Left ventricle myocardium inferior (tissue), 1 donor: ENCODE measurements at regions not wholly inside any gene's neighbourhood (a gene's known extent, or its start where the extent isn't known, plus 50 kb on each side); places are given as distances from the start of the nearest gene placed in this dataset.

Source experiments
- DNase-seq: peaks from one replicate; pipeline ENCODE4 v3.0.0-alpha.2; 2020
- H3K27ac ChIP-seq: fragments of 200-600 bp; replicated peaks from 2 replicates; pipeline ENCODE4 v1.8.0; 2021
- H3K27me3 ChIP-seq: fragments of 200-600 bp; 2 replicates; pipeline ENCODE4 v1.8.0; 2021; ENCODE audit warnings: low read depth
- H3K36me3 ChIP-seq: fragments of 200-600 bp; 2 replicates; pipeline ENCODE4 v1.8.0; 2021
- H3K4me1 ChIP-seq: fragments of 200-600 bp; 2 replicates; pipeline ENCODE4 v1.8.0; 2021
- H3K4me3 ChIP-seq: fragments of 200-600 bp; 2 replicates; pipeline ENCODE4 v1.8.0; 2021; ENCODE audit warnings: mild to moderate bottlenecking, moderate library complexity
- H3K9me3 ChIP-seq: fragments of 200-600 bp; replicated peaks from 2 replicates; pipeline ENCODE4 v1.8.0; 2021
- intact Hi-C: fragments of 100-400 bp; cut with micrococcal nuclease; formaldehyde crosslinking; loops from one replicate; pipeline ENCODE4 v1.11.0; 2022
- TF ChIP-seq, protein P1 (sequence below): fragments of 200-600 bp; IDR thresholded peaks from 2 replicates; pipeline ENCODE4 v1.8.0; 2021; ENCODE audit warnings: antibody characterized with exemption, mild to moderate bottlenecking, borderline replicate concordance
- donor health status: DM: no; HTN: yes; CAD: no; lungs with severe emphysema.

DNA sequence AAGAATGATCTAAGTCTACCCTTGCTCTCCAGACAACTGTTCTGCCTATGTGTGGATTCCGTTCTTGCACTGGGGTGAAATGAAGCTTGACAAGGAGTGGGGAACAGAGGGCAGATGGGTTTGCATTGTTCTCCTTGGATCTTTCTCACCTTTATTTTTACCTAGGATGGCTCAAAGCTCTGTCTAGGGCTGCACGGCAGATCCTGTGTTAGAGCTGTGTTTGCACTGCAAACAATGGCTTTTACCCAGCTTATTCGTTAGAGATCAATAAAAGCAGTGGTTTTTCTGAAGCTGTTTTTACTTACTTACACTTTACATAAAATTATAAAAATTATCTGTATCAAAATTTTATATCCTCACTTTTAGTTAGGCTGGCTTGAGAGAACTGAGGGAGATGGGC lies 105.1 kb downstream of the LRIG3 start:
- no peak overlapping the region for H3K27ac ChIP-seq
- H3K27me3 ChIP-seq: no peaks in the 10 kb centered on the region
- no peak overlapping the region for H3K4me3 ChIP-seq
- TF ChIP-seq, protein P1, sequence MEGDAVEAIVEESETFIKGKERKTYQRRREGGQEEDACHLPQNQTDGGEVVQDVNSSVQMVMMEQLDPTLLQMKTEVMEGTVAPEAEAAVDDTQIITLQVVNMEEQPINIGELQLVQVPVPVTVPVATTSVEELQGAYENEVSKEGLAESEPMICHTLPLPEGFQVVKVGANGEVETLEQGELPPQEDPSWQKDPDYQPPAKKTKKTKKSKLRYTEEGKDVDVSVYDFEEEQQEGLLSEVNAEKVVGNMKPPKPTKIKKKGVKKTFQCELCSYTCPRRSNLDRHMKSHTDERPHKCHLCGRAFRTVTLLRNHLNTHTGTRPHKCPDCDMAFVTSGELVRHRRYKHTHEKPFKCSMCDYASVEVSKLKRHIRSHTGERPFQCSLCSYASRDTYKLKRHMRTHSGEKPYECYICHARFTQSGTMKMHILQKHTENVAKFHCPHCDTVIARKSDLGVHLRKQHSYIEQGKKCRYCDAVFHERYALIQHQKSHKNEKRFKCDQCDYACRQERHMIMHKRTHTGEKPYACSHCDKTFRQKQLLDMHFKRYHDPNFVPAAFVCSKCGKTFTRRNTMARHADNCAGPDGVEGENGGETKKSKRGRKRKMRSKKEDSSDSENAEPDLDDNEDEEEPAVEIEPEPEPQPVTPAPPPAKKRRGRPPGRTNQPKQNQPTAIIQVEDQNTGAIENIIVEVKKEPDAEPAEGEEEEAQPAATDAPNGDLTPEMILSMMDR: no peak
- no peaks in the 10 kb centered on the region for H3K36me3 ChIP-seq
- H3K9me3 ChIP-seq: no peaks in the 10 kb centered on the region
- peaks cover 35% of the 10 kb centered on the region for H3K4me1 ChIP-seq
- intact Hi-C loops: no loop called here
- no peak for DNase-seq

DNA sequence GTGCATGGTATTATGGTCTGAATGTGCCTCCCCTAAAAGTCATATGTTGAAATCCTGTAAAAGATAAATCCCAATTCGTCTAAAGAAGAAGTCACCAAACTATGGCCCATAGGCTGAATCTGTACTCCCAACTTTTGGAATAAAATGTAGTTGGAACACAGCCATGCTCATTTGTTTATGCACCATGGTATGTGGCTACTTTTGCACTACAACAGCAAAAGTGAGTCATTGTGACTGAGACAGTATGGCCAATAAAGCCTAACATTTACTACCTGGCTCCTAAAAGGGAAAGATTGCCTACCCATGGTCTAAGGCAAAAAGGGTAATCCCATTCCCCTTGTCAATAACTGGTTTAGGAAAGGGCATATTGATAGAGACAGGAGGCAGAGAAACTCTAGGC lies 101.8 kb downstream of the LRIG3 start:
- no peak overlapping the region for H3K4me3 ChIP-seq
- intact Hi-C loops: no loop called here
- DNase-seq: no peak

DNA sequence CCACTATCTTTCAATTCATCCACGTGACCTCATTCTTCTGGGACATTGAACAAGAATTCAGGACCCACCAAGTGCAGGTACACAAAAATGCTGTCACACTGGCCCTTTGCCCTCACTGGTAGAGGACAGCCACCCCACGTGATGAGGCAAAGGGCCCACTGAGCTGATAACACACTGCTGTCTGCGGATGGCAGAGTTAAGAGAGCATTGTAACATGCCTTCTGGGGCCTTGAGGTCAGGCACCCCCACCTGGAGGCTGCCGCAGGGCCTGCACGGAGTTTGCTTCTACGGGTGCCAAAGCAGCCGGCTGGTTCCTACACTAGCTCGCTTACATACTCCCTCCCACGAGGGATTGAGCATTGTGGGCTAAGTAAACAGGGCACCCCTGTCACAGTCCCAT lies 101.0 kb downstream of the LRIG3 start:
- no peaks in the 10 kb centered on the region for H3K9me3 ChIP-seq
- intact Hi-C loops: no loop called here
- peak; percentile 15 for DNase-seq
- no peaks in the 10 kb centered on the region for H3K36me3 ChIP-seq
- H3K27ac ChIP-seq: no peak overlapping the region
- no peaks in the 10 kb centered on the region for H3K27me3 ChIP-seq
- H3K4me3 ChIP-seq: no peak overlapping the region
- H3K4me1 ChIP-seq: peaks cover 18% of the 10 kb centered on the region
- TF ChIP-seq, protein P1: no peak

More for the DNA sequence above, 101.8 kb downstream of the LRIG3 start:
- TF ChIP-seq, protein P1: no peak
- Histone ChIP-seq H3K27me3 (no peaks in the 10 kb centered on the region), H3K36me3 (no peaks in the 10 kb centered on the region), H3K27ac (no peak overlapping the region), H3K9me3 (no peaks in the 10 kb centered on the region), H3K4me1 (peaks cover 22% of the 10 kb centered on the region)

DNA sequence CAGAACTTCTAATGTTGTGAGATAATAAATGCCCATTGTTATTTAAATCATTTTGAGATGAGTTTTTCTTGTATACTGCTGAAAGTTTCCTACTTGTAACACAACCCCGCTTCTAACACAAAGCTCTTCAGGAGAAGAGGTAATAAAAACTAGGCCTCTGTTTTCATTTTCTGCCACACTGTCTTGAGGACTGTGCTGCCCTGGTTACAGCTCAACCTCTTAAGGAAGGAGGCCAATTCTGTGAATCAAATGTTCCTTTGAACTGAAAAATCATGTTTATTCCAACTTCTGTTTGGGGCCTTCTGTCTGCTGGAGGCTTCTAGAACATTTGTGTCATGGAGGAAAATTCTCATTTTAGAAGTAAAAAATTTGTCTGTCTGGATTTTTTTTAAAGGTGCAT lies 100.3 kb downstream of the LRIG3 start:
- H3K27me3 ChIP-seq: no peaks in the 10 kb centered on the region
- no peak for DNase-seq
- H3K4me1 ChIP-seq: peaks cover 18% of the 10 kb centered on the region
- H3K4me3 ChIP-seq: no peak overlapping the region
- H3K9me3 ChIP-seq: no peaks in the 10 kb centered on the region
- no peak overlapping the region for H3K27ac ChIP-seq
- TF ChIP-seq, protein P1: no peak
- no peaks in the 10 kb centered on the region for H3K36me3 ChIP-seq
- intact Hi-C loops: no loop called here
